GM12878 (cell line): ENCODE measurements at regions not wholly inside any gene's neighbourhood (a gene's known extent, or its start where the extent isn't known, plus 50 kb on each side); places are given as distances from the start of the nearest gene placed in this dataset.

ENCODE experiments used
- ASH2L ChIP-seq: fragments of 300-600, 200-600 bp; sonication (generic); IDR thresholded peaks from 2 replicates; pipeline ENCODE4 v1.6.1; 2017; ENCODE audit warnings: low read depth, mild to moderate bottlenecking, borderline replicate concordance
- BRCA1 ChIP-seq: IDR thresholded peaks from 2 replicates; pipeline ENCODE4 v1.6.1; 2011; ENCODE audit warnings: low read depth, low read length, improper control_type of control experiment
- CHD1 ChIP-seq: IDR thresholded peaks from 2 replicates; pipeline ENCODE4 v1.6.1; 2012; ENCODE audit warnings: low read depth, low read length, improper control_type of control experiment
- CHD4 ChIP-seq: fragments of 200-600 bp; sonication (generic); IDR thresholded peaks from 2 replicates; pipeline ENCODE4 v1.6.1; 2016; ENCODE audit warnings: mild to moderate bottlenecking
- CTCF ChIP-seq, 3 experiments: IDR thresholded peaks in 2 of 3; conservative IDR thresholded peaks in 1 of 3; 2 replicates each; pipeline ENCODE4 v1.5.1; 2011; ENCODE audit warnings: low read depth in 3 of 3, low read length in 3 of 3, mild to moderate bottlenecking in 3 of 3, control low read depth in 2 of 3, moderate library complexity in 2 of 3, inconsistent platforms in 1 of 3, mixed read lengths in 1 of 3; ENCODE audit not compliant: control insufficient read depth in 2 of 3, insufficient read depth in 1 of 3; ENCODE audit errors: extremely low read depth in 1 of 3
- EZH2 ChIP-seq: IDR thresholded peaks from 2 replicates; pipeline ENCODE4 v1.6.1; 2012; ENCODE audit warnings: low read depth, mild to moderate bottlenecking, control low read depth, inconsistent platforms, low read length, borderline replicate concordance; ENCODE audit not compliant: control insufficient read depth
- PAX8 ChIP-seq: fragments of 450-650 bp; IDR thresholded peaks from 2 replicates; pipeline ENCODE4 v1.6.1; 2017; ENCODE audit warnings: mild to moderate bottlenecking, moderate library complexity
- POLR2A ChIP-seq: IDR thresholded peaks from 2 replicates; pipeline ENCODE4 v1.6.1; 2011; ENCODE audit warnings: low read depth, mild to moderate bottlenecking, low read length
- SRF ChIP-seq, 2 experiments: IDR thresholded peaks; 2 replicates each; pipeline ENCODE4 v1.6.1; 2011; ENCODE audit warnings: low read depth in 2 of 2, low read length in 2 of 2, mild to moderate bottlenecking in 1 of 2, moderate library complexity in 1 of 2
- TBL1XR1 ChIP-seq: IDR thresholded peaks from 2 replicates; pipeline ENCODE4 v1.6.1; 2012; ENCODE audit warnings: low read depth, low read length, improper control_type of control experiment
- ZNF622 ChIP-seq: fragments of 450-650 bp; IDR thresholded peaks from 2 replicates; pipeline ENCODE4 v1.6.1; 2017; ENCODE audit warnings: mild to moderate bottlenecking, inconsistent platforms
- TF ChIP-seq, protein P1 (sequence below): IDR thresholded peaks from 2 replicates; pipeline ENCODE4 v1.6.1; 2011; ENCODE audit warnings: borderline replicate concordance, low read depth, mild to moderate bottlenecking, moderate library complexity, mixed read lengths, low read length; ENCODE audit not compliant: insufficient read depth; ENCODE audit errors: extremely low read length
- TF ChIP-seq, protein P2 (sequence below): IDR thresholded peaks from 2 replicates; pipeline ENCODE4 v1.6.1; 2011; ENCODE audit warnings: borderline replicate concordance, low read depth, mild to moderate bottlenecking, moderate library complexity, low read length; ENCODE audit not compliant: insufficient read depth, poor library complexity, severe bottlenecking

DNA sequence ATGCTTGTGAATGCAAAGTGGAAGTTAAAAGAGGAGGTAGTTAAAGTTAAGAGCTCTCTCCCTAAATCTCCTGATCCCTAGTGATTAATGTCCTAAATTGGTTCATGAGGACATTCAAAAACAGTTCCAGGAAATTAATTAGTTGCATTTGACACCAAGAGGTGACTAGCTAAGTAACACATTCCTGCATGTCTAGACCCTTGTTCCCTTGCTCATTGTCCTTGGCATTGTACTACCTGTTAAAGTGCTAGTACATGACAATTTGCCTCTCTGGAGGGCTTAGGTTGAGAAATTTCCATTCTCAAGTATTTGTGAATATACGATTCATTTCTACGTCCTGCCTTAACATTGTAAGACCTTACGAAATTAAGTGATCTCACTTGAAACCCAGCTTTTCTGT lies 278.6 kb upstream of the CDH10 start:
- no peak for TF ChIP-seq PAX8
- no peak for TF ChIP-seq POLR2A
- no peak for TF ChIP-seq CTCF (IDR thresholded peaks at IDR 0.05 in 2 of 3, conservative IDR thresholded peaks at IDR 0.05 in 1 of 3; ENCODE audit: control insufficient read depth in 2 of 3, extremely low read depth in 1 of 3, insufficient read depth in 1 of 3, low read depth in 3 of 3, low read length in 3 of 3)
- no peak for TF ChIP-seq ASH2L
- TF ChIP-seq ZNF622 = no peak
- TF ChIP-seq, protein P1, sequence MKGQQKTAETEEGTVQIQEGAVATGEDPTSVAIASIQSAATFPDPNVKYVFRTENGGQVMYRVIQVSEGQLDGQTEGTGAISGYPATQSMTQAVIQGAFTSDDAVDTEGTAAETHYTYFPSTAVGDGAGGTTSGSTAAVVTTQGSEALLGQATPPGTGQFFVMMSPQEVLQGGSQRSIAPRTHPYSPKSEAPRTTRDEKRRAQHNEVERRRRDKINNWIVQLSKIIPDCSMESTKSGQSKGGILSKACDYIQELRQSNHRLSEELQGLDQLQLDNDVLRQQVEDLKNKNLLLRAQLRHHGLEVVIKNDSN = no peak
- TF ChIP-seq EZH2 = no peak
- no peak for TF ChIP-seq CHD4
- no peak for TF ChIP-seq BRCA1
- TF ChIP-seq SRF (IDR thresholded peaks at IDR 0.05; ENCODE audit: low read depth in 2 of 2, low read length in 2 of 2) = no peak
- TF ChIP-seq CHD1 = no peak
- TF ChIP-seq, protein P2, sequence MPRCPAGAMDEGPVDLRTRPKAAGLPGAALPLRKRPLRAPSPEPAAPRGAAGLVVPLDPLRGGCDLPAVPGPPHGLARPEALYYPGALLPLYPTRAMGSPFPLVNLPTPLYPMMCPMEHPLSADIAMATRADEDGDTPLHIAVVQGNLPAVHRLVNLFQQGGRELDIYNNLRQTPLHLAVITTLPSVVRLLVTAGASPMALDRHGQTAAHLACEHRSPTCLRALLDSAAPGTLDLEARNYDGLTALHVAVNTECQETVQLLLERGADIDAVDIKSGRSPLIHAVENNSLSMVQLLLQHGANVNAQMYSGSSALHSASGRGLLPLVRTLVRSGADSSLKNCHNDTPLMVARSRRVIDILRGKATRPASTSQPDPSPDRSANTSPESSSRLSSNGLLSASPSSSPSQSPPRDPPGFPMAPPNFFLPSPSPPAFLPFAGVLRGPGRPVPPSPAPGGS = no peak
- no peak for TF ChIP-seq TBL1XR1
